HCT116 (cell line): ENCODE measurements at regions not wholly inside any gene's neighbourhood (a gene's known extent, or its start where the extent isn't known, plus 50 kb on each side); places are given as distances from the start of the nearest gene placed in this dataset.

Source experiments
- ATAC-seq: fragments of 200-7000 bp; cut with Tn5 transposase; 2 replicates; pipeline ENCODE4 v1.9.1; 2020; ENCODE audit warnings: mild to moderate bottlenecking, moderate library complexity
- BruUV-seq: library from RNA; stranded (reverse); fragments of 400-500 nt; replicated peaks from 2 replicates; lab custom pipeline; 2021; lab: Mats Ljungman, UMichigan
- CTCF ChIA-PET: fragments of 300-600 bp; sonication (Branson Sonifier 250); formaldehyde crosslinking; loops from one replicate; lab custom pipeline; 2021; ENCODE audit warnings: antibody characterized with exemption; lab: Charles Lee
- POLR2A ChIA-PET: fragments of 300-600, 350-600 bp; sonication (Branson Sonifier 250); formaldehyde crosslinking; loops from one replicate; lab custom pipeline; 2021; ENCODE audit warnings: antibody characterized with exemption; lab: Charles Lee
- RAD21 ChIA-PET, 2 experiments: fragments of 300-600 bp; sonication (Branson Sonifier 250); formaldehyde crosslinking; loops; one replicate each; lab custom pipeline; 2023; ENCODE audit warnings: low total read pairs in 2 of 2; ENCODE audit not compliant: uncharacterized antibody in 2 of 2, unreplicated experiment in 2 of 2, low non-redundant PET in 1 of 2; lab: Charles Lee
- DNase-seq: peaks from one replicate; pipeline ENCODE4 v3.0.0-alpha.2; 2010; ENCODE audit warnings: low read depth, low spot score
- H2AFZ ChIP-seq: fragments of 200-600 bp; shearing (Covaris generic), sonication (generic); 2 replicates; pipeline ENCODE4 v1.6.1; 2017; ENCODE audit warnings: low read depth, mixed run types, mixed read lengths, antibody characterized with exemption, low read length; ENCODE audit not compliant: poor library complexity, severe bottlenecking
- H3K27ac ChIP-seq: 2 replicates; pipeline ENCODE4 v1.5.1; 2012; ENCODE audit warnings: low read depth, low read length
- H3K27me3 ChIP-seq: fragments of 200-600 bp; sonication (generic); 2 replicates; pipeline ENCODE4 v1.6.1; 2016; ENCODE audit warnings: mixed run types, low read length, mixed read lengths; ENCODE audit not compliant: insufficient read depth
- H3K36me3 ChIP-seq, 2 experiments: fragments of 200-500 bp in 1 of 2; fragments of 200-600 bp in 1 of 2; sonication (Bioruptor generic) in 1 of 2; sonication (generic) in 1 of 2; 2 replicates each; pipeline versions ENCODE4 v1.5.1 to v1.6.1; 2014 to 2016; ENCODE audit warnings: low read length in 2 of 2, inconsistent platforms in 1 of 2, mixed read lengths in 1 of 2, mixed run types in 1 of 2; ENCODE audit not compliant: insufficient read depth in 2 of 2, control insufficient read depth in 1 of 2
- H3K4me1 ChIP-seq, 2 experiments: fragments of 200-600 bp in 1 of 2; sonication (generic) in 1 of 2; 2 replicates each; pipeline versions ENCODE4 v1.5.1 to v1.6.1; 2012 to 2017; ENCODE audit warnings: low read length in 2 of 2, inconsistent platforms in 1 of 2, mild to moderate bottlenecking in 1 of 2, mixed read lengths in 1 of 2, mixed run types in 1 of 2, moderate library complexity in 1 of 2; ENCODE audit not compliant: insufficient read depth in 2 of 2, control insufficient read depth in 1 of 2
- H3K4me2 ChIP-seq: fragments of 200-600 bp; sonication (generic); 2 replicates; pipeline ENCODE4 v1.6.1; 2017; ENCODE audit warnings: mixed run types, low read length, mixed read lengths
- H3K4me3 ChIP-seq, 2 experiments: fragments of 200-600 bp in 1 of 2; sonication (generic) in 1 of 2; replicated peaks in 1 of 2; 2 replicates each; pipeline ENCODE4 v1.5.1; 2011 to 2016; ENCODE audit warnings: low read length in 2 of 2, control low read depth in 1 of 2, low read depth in 1 of 2, mild to moderate bottlenecking in 1 of 2, mixed read lengths in 1 of 2, mixed run types in 1 of 2
- H3K79me2 ChIP-seq: fragments of 200-600 bp; sonication (generic); 2 replicates; pipeline ENCODE4 v1.6.1; 2017; ENCODE audit warnings: mild to moderate bottlenecking, mixed run types, low read length, moderate library complexity, mixed read lengths; ENCODE audit not compliant: insufficient read depth
- H3K9ac ChIP-seq: fragments of 200-600 bp; sonication (generic); 2 replicates; pipeline ENCODE4 v1.6.1; 2016; ENCODE audit warnings: low read length, mixed read lengths
- H3K9me2 ChIP-seq: fragments of 200-600 bp; sonication (generic), shearing (Covaris generic); 2 replicates; pipeline ENCODE4 v1.6.1; 2017; ENCODE audit warnings: mixed run types, mild to moderate bottlenecking, moderate library complexity; ENCODE audit not compliant: insufficient read depth
- H3K9me3 ChIP-seq, 2 experiments: fragments of 200-500 bp in 1 of 2; fragments of 200-600 bp in 1 of 2; sonication (Bioruptor generic) in 1 of 2; sonication (generic) in 1 of 2; 2 replicates each; pipeline ENCODE4 v1.6.1; 2014 to 2017; ENCODE audit warnings: low read length in 2 of 2, mixed read lengths in 2 of 2, inconsistent platforms in 1 of 2, low read depth in 1 of 2, mild to moderate bottlenecking in 1 of 2, mixed run types in 1 of 2, moderate library complexity in 1 of 2; ENCODE audit not compliant: control insufficient read depth in 1 of 2, insufficient read depth in 1 of 2
- H4K20me1 ChIP-seq: fragments of 200-600 bp; sonication (generic), shearing (Covaris generic); 2 replicates; pipeline ENCODE4 v1.6.1; 2017; ENCODE audit warnings: mixed run types, mild to moderate bottlenecking, moderate library complexity; ENCODE audit not compliant: insufficient read depth
- CTCF ChIP-seq, 3 experiments: fragments of 200-600 bp in 1 of 3; sonication (generic) in 1 of 3; IDR thresholded peaks in 2 of 3; conservative IDR thresholded peaks in 1 of 3; 2 replicates each; pipeline ENCODE4 v1.5.1; 2012 to 2017; ENCODE audit warnings: low read depth in 2 of 3, low read length in 2 of 3, antibody characterized with exemption in 1 of 3, borderline replicate concordance in 1 of 3, control low read depth in 1 of 3, mild to moderate bottlenecking in 1 of 3, mixed read lengths in 1 of 3, mixed run types in 1 of 3, moderate library complexity in 1 of 3; ENCODE audit not compliant: insufficient read depth in 1 of 3
- EGR1 ChIP-seq: IDR thresholded peaks from 2 replicates; pipeline ENCODE4 v1.6.1; 2012; ENCODE audit warnings: low read depth
- ELF1 ChIP-seq: IDR thresholded peaks from 2 replicates; pipeline ENCODE4 v1.6.1; 2012; ENCODE audit warnings: low read depth, borderline replicate concordance
- EZH2phosphoT487 ChIP-seq: fragments of 200-600 bp; IDR thresholded peaks from 2 replicates; pipeline ENCODE4 v1.6.1; 2018; ENCODE audit warnings: antibody characterized with exemption, borderline replicate concordance
- JUND ChIP-seq: IDR thresholded peaks from 2 replicates; pipeline ENCODE4 v1.6.1; 2012
- RAD21 ChIP-seq: IDR thresholded peaks from 2 replicates; pipeline ENCODE4 v1.6.1; 2012; ENCODE audit warnings: low read depth, mild to moderate bottlenecking
- TCF7L2 ChIP-seq: IDR thresholded peaks from 2 replicates; pipeline ENCODE4 v1.7.0; 2011; ENCODE audit warnings: borderline replicate concordance, inconsistent platforms; ENCODE audit not compliant: insufficient read depth, insufficient read length; ENCODE audit errors: extremely low read depth
- YY1 ChIP-seq: IDR thresholded peaks from 2 replicates; pipeline ENCODE4 v1.6.1; 2011; ENCODE audit warnings: low read length, low read depth, moderate library complexity, mild to moderate bottlenecking; ENCODE audit not compliant: insufficient replicate concordance; ENCODE audit errors: extremely low read depth
- ZBTB33 ChIP-seq: IDR thresholded peaks from 2 replicates; pipeline ENCODE4 v1.6.1; 2011; ENCODE audit warnings: mild to moderate bottlenecking, low read length, moderate library complexity; ENCODE audit not compliant: insufficient replicate concordance; ENCODE audit errors: extremely low read depth
- ZNF274 ChIP-seq: fragments of 200-500 bp; sonication (Bioruptor generic); IDR thresholded peaks from 2 replicates; pipeline ENCODE4 v1.6.1; 2014; ENCODE audit warnings: mild to moderate bottlenecking, low read depth, low read length, inconsistent platforms
- intact Hi-C: fragments of 100-400 bp; cut with micrococcal nuclease; formaldehyde crosslinking; loops from 2 replicates; pipeline ENCODE4 v1.10.0; 2022

GRCh38 chr5:162299793-162300192 lies 232.2 kb downstream of the GABRG2 start:
- Histone ChIP-seq H2AFZ (no peak overlapping the region), H3K4me2 (no peak overlapping the region), H3K27me3 (no peaks in the 10 kb centered on the region), H3K36me3 (no peaks in the 10 kb centered on the region), H3K9ac (no peak overlapping the region), H3K27ac (no peak overlapping the region), H3K4me1 (no peaks in the 10 kb centered on the region), H3K9me3 (peaks cover 0 to 10% of the 10 kb centered on the region in 2 experiments; a peak in 2 of 4 replicates), H3K4me3 (no peak overlapping the region), H3K79me2 (no peaks in the 10 kb centered on the region), H3K9me2 (no peaks in the 10 kb centered on the region), H4K20me1 (no peaks in the 10 kb centered on the region)
- ChIA-PET RAD21 (no interaction called here), CTCF (no interaction called here), POLR2A (no interaction called here)
- TF ChIP-seq EZH2phosphoT487 (no peak), TCF7L2 (no peak)
- no peak for DNase-seq
- intact Hi-C loops, result no loop called here
- BruUV-seq, result no TSS peak
- ATAC-seq, result no peak

- CTCF ChIA-PET, result no interaction called here
- intact Hi-C loops, result no loop called here
- H3K27me3 ChIP-seq, result no peaks in the 10 kb centered on the region
- no peaks in the 10 kb centered on the region for H3K36me3 ChIP-seq
- POLR2A ChIA-PET, result no interaction called here
- no peaks in the 10 kb centered on the region for H3K9me2 ChIP-seq
- no peak overlapping the region for H3K4me2 ChIP-seq
- TF ChIP-seq RAD21, result no peak
- no peak for TF ChIP-seq YY1
- TF ChIP-seq JUND, result no peak
- no peak for TF ChIP-seq ELF1
- no peak for TF ChIP-seq ZBTB33
- no peak for TF ChIP-seq ZNF274
- TF ChIP-seq EGR1, result no peak
- TF ChIP-seq CTCF (IDR thresholded peaks at IDR 0.05 in 2 of 3, conservative IDR thresholded peaks at IDR 0.05 in 1 of 3; ENCODE audit: borderline replicate concordance in 1 of 3, insufficient read depth in 1 of 3, low read depth in 2 of 3, low read length in 2 of 3), result no peak
- DNase-seq, result no peak
- no peak overlapping the region for H2AFZ ChIP-seq
- RAD21 ChIA-PET, result no interaction called here
- no peak overlapping the region for H3K27ac ChIP-seq
- no peaks in the 10 kb centered on the region for H4K20me1 ChIP-seq
- no peaks in the 10 kb centered on the region for H3K79me2 ChIP-seq
- peaks cover 0 to 10% of the 10 kb centered on the region in 2 experiments; a peak in 2 of 4 replicates for H3K9me3 ChIP-seq
- no peak overlapping the region for H3K9ac ChIP-seq
- ATAC-seq, result no peak
- H3K4me1 ChIP-seq, result no peaks in the 10 kb centered on the region
- no TSS peak for BruUV-seq
- H3K4me3 ChIP-seq, result no peak overlapping the region
Observed at GRCh38 chr5:162301356-162301755, 233.8 kb downstream of the GABRG2 start.
